Ramos (cell line): ENCODE measurements at regions not wholly inside any gene's neighbourhood (a gene's known extent, or its start where the extent isn't known, plus 50 kb on each side); places are given as distances from the start of the nearest gene placed in this dataset.

Experiments used
- in situ Hi-C: fragments of 300-500 bp; cut with MboI; formaldehyde crosslinking; loops from one replicate; pipeline ENCODE4 v1.14.3; 2022; ENCODE audit warnings: low sequenced_read_pairs; ENCODE audit not compliant: unreplicated experiment

DNA sequence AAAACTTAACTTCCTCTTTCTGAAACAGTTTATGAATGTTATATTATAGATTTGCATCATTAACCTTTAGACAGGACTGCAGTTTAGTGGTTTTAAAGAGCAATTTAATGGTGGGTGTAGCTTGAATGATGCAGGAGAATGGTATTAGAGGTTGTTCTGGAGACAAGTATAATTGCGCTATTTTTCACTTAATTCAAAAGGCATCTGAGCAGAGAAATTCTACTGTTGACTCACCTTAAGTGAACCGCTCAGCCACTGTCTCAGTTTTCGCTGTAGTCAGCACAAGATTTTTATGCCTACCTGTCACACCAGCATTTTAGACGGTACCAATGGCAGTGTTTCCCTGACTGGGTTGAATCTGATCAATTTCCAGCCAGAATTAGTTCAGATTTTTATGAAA is 348.8 kb upstream of the DCBLD2 start:
- in situ Hi-C loops, result no loop called here

- in situ Hi-C loops, result no loop called here
Measured at GRCh38 chr3:99249627-99250026, 348.1 kb upstream of the DCBLD2 start.

GRCh38 chr3:99248913-99249312 is 347.4 kb upstream of the DCBLD2 start:
- in situ Hi-C loops, result no loop called here

- in situ Hi-C loops, result no loop called here
Measured at GRCh38 chr3:99248130-99248529, 346.6 kb upstream of the DCBLD2 start.

- in situ Hi-C loops, result no loop called here
Measured at GRCh38 chr3:99246010-99246654, 344.6 kb upstream of the DCBLD2 start.

- in situ Hi-C loops, result no loop called here
Measured at GRCh38 chr3:99242271-99242670, 340.8 kb upstream of the DCBLD2 start.

GRCh38 chr3:99240700-99241099 is 339.2 kb upstream of the DCBLD2 start:
- in situ Hi-C loops, result no loop called here

GRCh38 chr3:99236576-99236975 is 335.1 kb upstream of the DCBLD2 start:
- in situ Hi-C loops, result no loop called here

DNA sequence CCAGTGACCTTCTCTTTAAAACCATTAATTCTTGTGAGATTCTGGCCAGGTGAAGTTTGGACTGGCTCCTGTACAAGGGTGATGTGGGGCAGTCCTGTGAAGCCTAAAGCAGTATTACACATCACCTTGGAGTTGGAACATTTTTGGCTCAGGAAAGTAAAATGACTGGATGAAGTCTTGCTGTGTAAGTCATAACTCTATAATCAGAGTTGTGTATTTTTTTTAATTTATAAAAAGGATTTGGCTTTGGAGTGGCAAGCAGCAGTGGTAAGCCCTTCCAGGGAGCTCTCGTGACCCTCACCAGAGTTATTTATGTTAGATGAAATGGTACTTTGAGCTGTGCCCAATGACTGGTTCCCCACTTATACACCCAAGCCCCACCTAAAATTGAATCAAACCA is 331.2 kb upstream of the DCBLD2 start:
- in situ Hi-C loops, result no loop called here

GRCh38 chr3:99218468-99218867 is 317.0 kb upstream of the DCBLD2 start:
- in situ Hi-C loops, result no loop called here

- in situ Hi-C loops, result no loop called here
Measured at GRCh38 chr3:99212969-99213368, 311.5 kb upstream of the DCBLD2 start.

GRCh38 chr3:99211309-99211708 is 309.8 kb upstream of the DCBLD2 start:
- in situ Hi-C loops, result no loop called here

- in situ Hi-C loops, result no loop called here
Measured at GRCh38 chr3:99199021-99199420, 297.5 kb upstream of the DCBLD2 start.

DNA sequence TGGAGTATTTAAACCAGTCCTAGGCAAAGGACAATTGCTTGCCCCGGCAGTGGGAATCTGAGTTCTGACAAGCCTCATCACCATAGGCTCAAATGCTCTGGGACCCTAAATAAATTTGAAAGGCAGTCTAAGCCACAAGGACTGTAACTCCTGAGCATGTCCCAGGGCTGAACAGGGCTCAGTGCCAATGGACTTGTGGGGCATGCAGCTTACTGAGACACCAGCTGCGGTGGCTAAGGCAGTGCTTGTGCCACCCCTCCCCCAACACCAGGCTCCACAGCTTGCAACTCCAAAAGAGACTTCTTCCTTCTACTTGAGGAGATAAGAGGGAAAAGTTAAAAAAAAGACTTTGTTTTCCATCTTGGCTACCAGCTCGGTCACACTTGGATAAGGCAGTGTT is 289.7 kb upstream of the DCBLD2 start:
- in situ Hi-C loops, result no loop called here

- in situ Hi-C loops, result no loop called here
Measured at GRCh38 chr3:99188936-99189335, 287.4 kb upstream of the DCBLD2 start.

GRCh38 chr3:99186016-99186415 is 284.5 kb upstream of the DCBLD2 start:
- in situ Hi-C loops, result no loop called here

GRCh38 chr3:99176169-99176964 is 274.9 kb upstream of the DCBLD2 start:
- in situ Hi-C loops, result loop anchor here (10.0 kb wide), 1 partner anchor 182 kb away; no protein-coding TSS in a partner anchor

DNA sequence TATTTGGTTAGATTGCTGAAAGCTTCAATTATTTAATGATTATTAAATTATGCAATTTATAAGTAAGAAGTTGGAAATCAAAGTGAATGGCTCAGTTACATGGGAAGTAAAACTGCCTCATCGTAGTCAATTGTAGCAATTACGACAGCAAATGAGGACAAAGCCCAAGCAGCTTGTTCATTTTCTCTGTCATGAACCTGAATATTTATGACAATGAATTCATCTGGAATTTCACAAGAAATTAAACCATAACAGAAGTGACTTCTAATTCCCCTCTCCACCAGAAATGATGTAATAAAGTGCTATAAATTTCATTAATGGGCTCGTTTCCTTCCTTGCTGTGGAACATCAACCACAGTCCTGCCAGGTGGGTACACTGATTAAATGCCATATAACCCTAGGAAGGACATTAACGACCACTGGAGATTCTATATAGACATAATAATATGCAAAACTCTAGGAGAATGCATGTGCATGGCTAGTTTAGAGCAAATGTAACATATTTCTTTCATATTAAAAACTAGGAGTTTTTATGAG is 273.8 kb upstream of the DCBLD2 start:
- in situ Hi-C loops, result loop anchor here (10.0 kb wide), 1 partner anchor 181 kb away; no protein-coding TSS in a partner anchor

DNA sequence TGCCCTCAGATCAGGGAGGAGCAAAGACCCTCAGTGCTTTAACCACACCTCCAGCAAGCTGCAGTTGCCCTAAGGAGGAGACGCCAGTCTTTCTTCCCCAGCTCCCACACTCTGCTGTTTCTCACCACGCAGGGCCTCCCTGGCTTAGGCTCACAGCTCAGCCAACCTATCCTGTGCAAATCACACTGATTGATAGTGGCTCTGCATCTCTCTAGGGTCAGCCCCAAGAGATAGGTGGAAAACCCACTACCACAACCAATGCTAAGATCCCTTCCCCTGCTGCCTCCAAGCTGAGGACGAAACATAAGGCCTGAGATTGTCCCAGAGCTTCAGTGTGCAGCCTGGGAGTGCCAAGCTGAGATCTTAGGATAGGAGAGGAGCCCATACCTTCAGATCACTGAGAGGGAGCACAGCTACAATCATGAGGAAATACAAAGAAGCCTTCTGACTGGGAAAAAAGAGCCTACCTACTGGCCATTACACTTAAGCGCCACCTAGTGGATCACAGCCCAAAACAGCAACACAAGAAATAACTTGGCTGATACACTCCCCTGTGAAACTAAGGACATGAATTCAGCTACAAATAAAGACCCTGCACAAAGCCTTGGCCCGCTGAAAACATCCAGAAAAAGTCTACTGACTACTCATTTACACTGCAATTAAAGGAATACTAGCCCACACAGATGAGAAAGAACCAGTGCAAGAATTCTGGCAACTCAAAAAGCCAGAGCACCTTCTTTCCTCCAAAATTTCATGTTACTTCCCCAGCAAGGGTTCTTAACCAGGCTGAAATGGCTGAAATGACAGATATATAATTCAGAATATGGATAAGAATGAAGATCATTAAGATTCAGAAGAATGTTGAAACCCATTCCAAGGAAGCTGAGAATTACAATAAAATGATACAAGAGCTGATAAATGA is 271.5 kb upstream of the DCBLD2 start:
- in situ Hi-C loops, result loop anchor here (10.0 to 25.0 kb wide), 2 partner anchors 178 to 361 kb away; no protein-coding TSS in a partner anchor

DNA sequence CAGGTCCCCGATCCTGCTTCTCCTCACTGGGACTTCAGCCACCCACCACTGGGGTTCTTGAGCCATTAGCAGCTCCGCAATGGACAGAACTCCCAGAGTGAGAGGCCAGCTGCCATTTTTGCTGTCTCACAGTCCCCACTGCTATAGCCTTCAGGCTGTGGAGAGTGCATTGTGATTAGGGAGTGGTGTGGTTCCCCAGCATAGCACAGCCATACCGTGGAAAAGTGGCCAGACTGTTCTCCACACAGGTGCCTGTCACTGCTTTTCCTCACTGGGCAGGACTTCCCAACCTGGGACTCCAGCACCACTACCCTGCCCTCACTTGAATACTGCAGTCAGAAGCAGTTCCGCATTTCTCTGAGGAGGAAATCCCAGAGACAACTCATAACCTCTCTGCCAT is 270.3 kb upstream of the DCBLD2 start:
- in situ Hi-C loops, result loop anchor here (10.0 to 25.0 kb wide), 2 partner anchors 177 to 359 kb away; no protein-coding TSS in a partner anchor
